ENCODE measurements at regions not wholly inside any gene's neighbourhood (a gene's known extent, or its start where the extent isn't known, plus 50 kb on each side); places are given as distances from the start of the nearest gene placed in this dataset.

DNA sequence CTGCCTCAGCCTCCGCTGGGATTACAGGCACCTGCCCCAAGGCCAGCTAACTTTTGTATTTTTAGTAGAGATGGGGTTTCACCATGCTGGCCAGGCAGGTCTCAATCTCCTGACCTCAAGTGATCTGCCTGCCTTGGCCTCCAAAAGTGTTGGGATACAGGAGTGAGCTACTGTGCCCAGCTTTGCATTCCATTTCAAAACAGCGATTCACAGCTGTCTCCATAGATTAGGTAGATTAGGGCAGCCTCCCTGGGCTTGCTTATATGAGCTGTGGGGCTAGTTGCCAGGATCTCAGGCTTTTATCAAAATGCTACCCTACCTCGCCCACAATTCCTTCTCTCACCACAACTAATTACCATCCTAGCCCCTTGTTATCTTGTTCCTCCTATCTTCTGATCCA is 176.4 kb upstream of the ZKSCAN2 start:
- Histone ChIP-seq H3K27ac (ENCODE audit: insufficient read depth, low read length) (no peak overlapping the region), H2BK5ac (ENCODE audit: low read depth, low read length, poor library complexity, severe bottlenecking) (no peak overlapping the region), H2BK20ac (ENCODE audit: low read depth, low read length) (no peak overlapping the region), H2BK15ac (ENCODE audit: low read depth, low read length) (no peak overlapping the region), H4K91ac (ENCODE audit: insufficient read depth, low read depth, low read length) (no peak overlapping the region), H4K20me1 (ENCODE audit: insufficient read depth, low read length) (no peaks in the 10 kb centered on the region), H4K8ac (ENCODE audit: low read depth in 2 of 2, low read length in 2 of 2) (no peak overlapping the region), H3K4me1 (ENCODE audit: control insufficient read depth, insufficient read depth, low read length) (no peaks in the 10 kb centered on the region), H3K14ac (replicated peaks; ENCODE audit: low read depth, low read length) (no peak overlapping the region), H3K18ac (ENCODE audit: low read depth, low read length) (no peak overlapping the region), H2AK5ac (ENCODE audit: low read depth, low read length) (no peak overlapping the region), H3K56ac (ENCODE audit: extremely low read depth, insufficient read depth, low read length) (no peak overlapping the region), H2AK9ac (replicated peaks; ENCODE audit: low read depth, low read length, poor library complexity) (no peak overlapping the region), H3K23ac (ENCODE audit: low read depth, low read length) (no peak overlapping the region), H2AFZ (replicated peaks; ENCODE audit: low read length, poor library complexity) (no peak overlapping the region), H3K9me3 (ENCODE audit: control insufficient read depth, insufficient read depth, low read length) (peaks cover 1% of the 10 kb centered on the region; the same call in 1 of the 2 replicates), H3K36me3 (ENCODE audit: control insufficient read depth, insufficient read depth, low read length) (no peaks in the 10 kb centered on the region), H3K27me3 (ENCODE audit: control insufficient read depth, insufficient read depth, low read length) (no peaks in the 10 kb centered on the region), H3K4me3 (ENCODE audit: insufficient read depth, low read depth, low read length) (no peak overlapping the region), H3K9me1 (ENCODE audit: insufficient read depth, low read length) (no peaks in the 10 kb centered on the region), H3K79me1 (ENCODE audit: low read depth in 1 of 2, low read length in 2 of 2) (no peaks in the 10 kb centered on the region), H3K9ac (ENCODE audit: low read depth, low read length) (no peak overlapping the region), H2BK120ac (ENCODE audit: low read depth, low read length) (no peak overlapping the region), H4K5ac (ENCODE audit: low read depth, low read length) (no peak overlapping the region), H3K4ac (ENCODE audit: low read depth, low read length) (no peak overlapping the region), H3K4me2 (ENCODE audit: low read depth, low read length) (no peak overlapping the region)
- no peak for TF ChIP-seq CEBPB (IDR thresholded peaks at IDR 0.05; ENCODE audit: low read depth, low read length)
- no peak for TF ChIP-seq RAD21 (IDR thresholded peaks at IDR 0.05; ENCODE audit: low read length)
- no peak for TF ChIP-seq FOS (IDR thresholded peaks at IDR 0.05; ENCODE audit: low read depth, low read length)
- TF ChIP-seq CHD1 (IDR thresholded peaks at IDR 0.05; ENCODE audit: low read depth, low read length) = no peak
- TF ChIP-seq RFX5 (IDR thresholded peaks at IDR 0.05; ENCODE audit: low read depth, low read length) = no peak
- TF ChIP-seq BHLHE40 (IDR thresholded peaks at IDR 0.05; ENCODE audit: low read depth, low read length) = no peak
- TF ChIP-seq, protein P1, sequence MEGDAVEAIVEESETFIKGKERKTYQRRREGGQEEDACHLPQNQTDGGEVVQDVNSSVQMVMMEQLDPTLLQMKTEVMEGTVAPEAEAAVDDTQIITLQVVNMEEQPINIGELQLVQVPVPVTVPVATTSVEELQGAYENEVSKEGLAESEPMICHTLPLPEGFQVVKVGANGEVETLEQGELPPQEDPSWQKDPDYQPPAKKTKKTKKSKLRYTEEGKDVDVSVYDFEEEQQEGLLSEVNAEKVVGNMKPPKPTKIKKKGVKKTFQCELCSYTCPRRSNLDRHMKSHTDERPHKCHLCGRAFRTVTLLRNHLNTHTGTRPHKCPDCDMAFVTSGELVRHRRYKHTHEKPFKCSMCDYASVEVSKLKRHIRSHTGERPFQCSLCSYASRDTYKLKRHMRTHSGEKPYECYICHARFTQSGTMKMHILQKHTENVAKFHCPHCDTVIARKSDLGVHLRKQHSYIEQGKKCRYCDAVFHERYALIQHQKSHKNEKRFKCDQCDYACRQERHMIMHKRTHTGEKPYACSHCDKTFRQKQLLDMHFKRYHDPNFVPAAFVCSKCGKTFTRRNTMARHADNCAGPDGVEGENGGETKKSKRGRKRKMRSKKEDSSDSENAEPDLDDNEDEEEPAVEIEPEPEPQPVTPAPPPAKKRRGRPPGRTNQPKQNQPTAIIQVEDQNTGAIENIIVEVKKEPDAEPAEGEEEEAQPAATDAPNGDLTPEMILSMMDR (conservative IDR thresholded peaks at IDR 0.05; ENCODE audit: low read depth, low read length) = no peak
- TF ChIP-seq, protein P2, sequence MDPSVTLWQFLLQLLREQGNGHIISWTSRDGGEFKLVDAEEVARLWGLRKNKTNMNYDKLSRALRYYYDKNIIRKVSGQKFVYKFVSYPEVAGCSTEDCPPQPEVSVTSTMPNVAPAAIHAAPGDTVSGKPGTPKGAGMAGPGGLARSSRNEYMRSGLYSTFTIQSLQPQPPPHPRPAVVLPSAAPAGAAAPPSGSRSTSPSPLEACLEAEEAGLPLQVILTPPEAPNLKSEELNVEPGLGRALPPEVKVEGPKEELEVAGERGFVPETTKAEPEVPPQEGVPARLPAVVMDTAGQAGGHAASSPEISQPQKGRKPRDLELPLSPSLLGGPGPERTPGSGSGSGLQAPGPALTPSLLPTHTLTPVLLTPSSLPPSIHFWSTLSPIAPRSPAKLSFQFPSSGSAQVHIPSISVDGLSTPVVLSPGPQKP (IDR thresholded peaks at IDR 0.05; ENCODE audit: borderline replicate concordance, low read depth, low read length) = no peak
- no peak for TF ChIP-seq POLR2A (IDR thresholded peaks at IDR 0.05; ENCODE audit: low read depth, low read length)
- TF ChIP-seq NFE2L2 (IDR thresholded peaks at IDR 0.05; ENCODE audit: low read depth, low read length) = no peak
- TF ChIP-seq MAZ (IDR thresholded peaks at IDR 0.05; ENCODE audit: borderline replicate concordance, low read depth, low read length) = no peak
- TF ChIP-seq, protein P3, sequence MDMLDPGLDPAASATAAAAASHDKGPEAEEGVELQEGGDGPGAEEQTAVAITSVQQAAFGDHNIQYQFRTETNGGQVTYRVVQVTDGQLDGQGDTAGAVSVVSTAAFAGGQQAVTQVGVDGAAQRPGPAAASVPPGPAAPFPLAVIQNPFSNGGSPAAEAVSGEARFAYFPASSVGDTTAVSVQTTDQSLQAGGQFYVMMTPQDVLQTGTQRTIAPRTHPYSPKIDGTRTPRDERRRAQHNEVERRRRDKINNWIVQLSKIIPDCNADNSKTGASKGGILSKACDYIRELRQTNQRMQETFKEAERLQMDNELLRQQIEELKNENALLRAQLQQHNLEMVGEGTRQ (IDR thresholded peaks at IDR 0.05; ENCODE audit: low read depth, low read length) = no peak
- no peak for TF ChIP-seq RCOR1 (IDR thresholded peaks at IDR 0.05; ENCODE audit: insufficient replicate concordance, low read length)
- no TSS peak for BruUV-seq (replicated peaks)
- ChIA-PET CTCF (no interaction called here), POLR2A (ENCODE audit: unreplicated experiment) (no interaction called here)
- dilution Hi-C loops (cut with HindIII; ENCODE audit: low sequenced_read_pairs, unreplicated experiment) (no loop called here), in situ Hi-C loops (cut with MboI; ENCODE audit: low sequenced_read_pairs) (no loop called here), intact Hi-C loops (cut with micrococcal nuclease) (no loop called here)
- 20% methylated on average over 1 of the region's 3 CpGs; no CpG with 5 or more reads in 1 of the 2 experiments for WGBS, 2 experiments (ENCODE audit: extremely low coverage in 2 of 2, insufficient read length in 1 of 2)
- no peak for DNase-seq
- no peak for ATAC-seq (ENCODE audit: low read depth)
